ENCODE measurements at regions not wholly inside any gene's neighbourhood (a gene's known extent, or its start where the extent isn't known, plus 50 kb on each side); places are given as distances from the start of the nearest gene placed in this dataset.
"Not testable (repeated sequence)": the region's sequence is repeated elsewhere in the genome, so short reads cannot be mapped to it uniquely, and the experiment has no call there.

DNA sequence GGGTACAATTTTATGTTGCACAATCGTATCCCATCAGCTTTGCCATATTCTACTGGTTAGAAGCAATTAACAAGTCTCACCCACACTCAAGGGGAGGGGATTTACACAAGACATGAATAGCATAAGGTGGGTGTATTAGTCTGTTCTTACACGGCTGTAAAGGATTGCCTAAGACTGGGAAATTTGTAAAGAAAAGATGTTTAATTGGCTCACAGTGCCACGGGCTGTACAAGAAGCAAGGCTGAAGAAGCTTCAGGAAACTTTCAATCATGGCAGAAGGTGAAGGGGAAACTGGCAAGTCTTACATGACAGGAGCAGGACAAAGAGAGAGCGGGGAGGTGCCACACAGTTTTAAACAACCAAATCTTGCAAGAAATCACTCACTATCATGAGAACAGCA, 231.8 kb upstream of the AMIGO2 start:
- no peak for DNase-seq (ENCODE audit: low spot score in 2 of 2)

GRCh38 chr12:47311010-47311409, 231.3 kb upstream of the AMIGO2 start:
- Histone ChIP-seq H3K4me1 (no peaks in the 10 kb centered on the region), H3K27ac (no peak overlapping the region), H3K9me3 (no peaks in the 10 kb centered on the region), H3K27me3 (no peaks in the 10 kb centered on the region), H3K4me3 (no peak overlapping the region), H3K36me3 (no peaks in the 10 kb centered on the region)
- no peak for DNase-seq (ENCODE audit: low spot score in 2 of 2)
- intact Hi-C loops (cut with DNase I), result no loop called here
- TF ChIP-seq, protein P1, sequence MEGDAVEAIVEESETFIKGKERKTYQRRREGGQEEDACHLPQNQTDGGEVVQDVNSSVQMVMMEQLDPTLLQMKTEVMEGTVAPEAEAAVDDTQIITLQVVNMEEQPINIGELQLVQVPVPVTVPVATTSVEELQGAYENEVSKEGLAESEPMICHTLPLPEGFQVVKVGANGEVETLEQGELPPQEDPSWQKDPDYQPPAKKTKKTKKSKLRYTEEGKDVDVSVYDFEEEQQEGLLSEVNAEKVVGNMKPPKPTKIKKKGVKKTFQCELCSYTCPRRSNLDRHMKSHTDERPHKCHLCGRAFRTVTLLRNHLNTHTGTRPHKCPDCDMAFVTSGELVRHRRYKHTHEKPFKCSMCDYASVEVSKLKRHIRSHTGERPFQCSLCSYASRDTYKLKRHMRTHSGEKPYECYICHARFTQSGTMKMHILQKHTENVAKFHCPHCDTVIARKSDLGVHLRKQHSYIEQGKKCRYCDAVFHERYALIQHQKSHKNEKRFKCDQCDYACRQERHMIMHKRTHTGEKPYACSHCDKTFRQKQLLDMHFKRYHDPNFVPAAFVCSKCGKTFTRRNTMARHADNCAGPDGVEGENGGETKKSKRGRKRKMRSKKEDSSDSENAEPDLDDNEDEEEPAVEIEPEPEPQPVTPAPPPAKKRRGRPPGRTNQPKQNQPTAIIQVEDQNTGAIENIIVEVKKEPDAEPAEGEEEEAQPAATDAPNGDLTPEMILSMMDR (IDR thresholded peaks at IDR 0.05), result no peak

More for the DNA sequence above, 231.8 kb upstream of the AMIGO2 start:
- Histone ChIP-seq H3K4me3 (no peak overlapping the region), H3K27me3 (no peaks in the 10 kb centered on the region), H3K9me3 (no peaks in the 10 kb centered on the region), H3K4me1 (no peaks in the 10 kb centered on the region), H3K27ac (no peak overlapping the region), H3K36me3 (no peaks in the 10 kb centered on the region)
- TF ChIP-seq, protein P1 (IDR thresholded peaks at IDR 0.05), result no peak
- intact Hi-C loops (cut with DNase I), result no loop called here

DNA sequence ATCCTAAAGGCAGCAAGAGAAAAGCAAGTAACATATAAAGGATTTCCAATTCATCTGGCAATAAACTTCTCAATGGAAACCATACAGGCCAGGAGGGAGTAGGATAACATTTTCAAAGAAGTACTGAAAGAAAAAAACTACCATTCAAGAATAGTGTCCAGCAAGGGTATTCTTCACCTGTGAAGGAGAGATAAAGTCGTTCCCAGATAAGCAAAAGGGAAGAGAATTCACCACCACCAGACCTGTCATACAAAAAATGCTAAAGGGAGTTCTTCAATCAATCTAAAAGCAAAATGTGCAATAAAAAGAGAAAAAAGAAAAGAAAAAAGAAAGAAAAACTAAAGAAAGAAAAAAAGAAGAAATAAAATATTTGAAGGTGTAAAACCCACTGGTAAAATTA, 228.9 kb upstream of the AMIGO2 start:
- no peaks in the 10 kb centered on the region for H3K36me3 ChIP-seq
- H3K4me1 ChIP-seq, result no peaks in the 10 kb centered on the region
- H3K27me3 ChIP-seq, result no peaks in the 10 kb centered on the region
- intact Hi-C loops (cut with DNase I), result loop anchor here (5.0 kb wide), 1 partner anchor 276 kb away; no protein-coding TSS in a partner anchor
- DNase-seq (ENCODE audit: low spot score in 2 of 2), result no peak
- H3K9me3 ChIP-seq, result no peaks in the 10 kb centered on the region
- TF ChIP-seq, protein P1 (IDR thresholded peaks at IDR 0.05), result no peak
- no peak overlapping the region for H3K4me3 ChIP-seq
- H3K27ac ChIP-seq, result no peak overlapping the region

DNA sequence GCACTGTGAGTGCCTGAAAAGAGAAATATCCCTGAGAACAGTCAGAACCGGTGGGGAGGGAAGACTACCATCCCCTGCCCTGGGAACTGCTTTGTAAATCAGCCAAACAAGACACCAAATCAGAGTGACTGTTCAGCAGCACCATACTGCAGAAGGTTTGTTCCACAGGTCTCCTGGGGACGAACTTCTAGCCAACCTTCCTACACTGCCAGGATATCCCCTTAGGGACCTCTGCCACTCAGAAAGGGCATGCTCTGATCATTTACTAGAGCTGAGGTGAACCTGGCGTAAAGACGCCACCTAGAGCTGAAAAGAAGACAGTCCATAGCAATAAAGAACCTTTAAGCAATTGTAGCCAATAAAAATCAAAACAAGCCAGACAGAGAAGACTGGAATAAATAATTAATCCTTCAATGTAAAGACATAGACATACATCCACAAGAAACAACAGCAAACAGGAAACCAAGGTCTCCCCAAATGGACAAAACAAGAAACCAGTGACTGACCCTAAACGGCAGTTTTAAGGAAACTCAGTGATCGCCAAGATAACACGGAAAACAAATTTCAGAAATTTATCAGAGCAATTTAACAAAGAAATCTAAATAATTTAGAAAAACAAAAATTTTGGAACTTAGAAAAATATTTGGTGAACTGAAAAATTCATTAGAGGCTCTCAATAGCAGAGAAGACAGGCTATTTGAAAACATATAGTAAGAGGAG, 228.1 kb upstream of the AMIGO2 start:
- no peak for DNase-seq (ENCODE audit: low spot score in 2 of 2)
- H3K27ac ChIP-seq, result no peak overlapping the region
- H3K36me3 ChIP-seq, result no peaks in the 10 kb centered on the region
- no peak overlapping the region for H3K4me3 ChIP-seq
- TF ChIP-seq, protein P1 (IDR thresholded peaks at IDR 0.05), result peak; percentile 34 to 43 (median 38)
- no peaks in the 10 kb centered on the region for H3K9me3 ChIP-seq
- H3K27me3 ChIP-seq, result no peaks in the 10 kb centered on the region
- intact Hi-C loops (cut with DNase I), result loop anchor here (5.0 kb wide), 1 partner anchor 276 kb away; no protein-coding TSS in a partner anchor
- no peaks in the 10 kb centered on the region for H3K4me1 ChIP-seq

GRCh38 chr12:47306773-47307679, 227.3 kb upstream of the AMIGO2 start:
- not testable (repeated sequence) for H3K27me3 ChIP-seq; H3K9me3 ChIP-seq; H3K27ac ChIP-seq; H3K36me3 ChIP-seq; DNase-seq (ENCODE audit: low spot score in 2 of 2); H3K4me1 ChIP-seq
- intact Hi-C loops (cut with DNase I), result loop anchor here (5.0 kb wide), 1 partner anchor 275 kb away; no protein-coding TSS in a partner anchor
- H3K4me3 ChIP-seq, result peak overlapping the region; percentile 13 to 24

DNA sequence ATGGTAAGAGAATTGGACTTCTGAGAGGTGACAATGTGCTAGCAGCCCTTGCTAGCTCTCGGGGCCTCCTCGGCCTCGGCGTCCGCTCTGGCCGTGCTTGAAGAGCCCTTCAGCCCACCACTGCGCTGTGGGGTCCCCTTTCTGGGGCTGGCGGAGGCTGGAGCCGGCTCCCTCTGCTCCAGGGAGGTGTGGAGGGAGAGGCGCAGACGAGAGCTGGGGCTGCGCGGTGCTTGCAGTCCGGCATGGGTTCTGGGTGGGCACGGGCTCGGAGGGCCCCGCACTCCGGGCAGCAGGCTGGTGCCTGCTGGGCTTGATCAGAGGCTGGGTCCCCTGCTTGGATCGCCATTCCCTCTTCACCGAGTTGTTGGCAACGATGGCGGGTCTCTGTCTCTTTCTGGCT, 226.4 kb upstream of the AMIGO2 start:
- Histone ChIP-seq H3K27me3 (no peaks in the 10 kb centered on the region), H3K36me3 (no peaks in the 10 kb centered on the region), H3K9me3 (no peaks in the 10 kb centered on the region), H3K27ac (no peak overlapping the region), H3K4me3 (no peak overlapping the region), H3K4me1 (no peaks in the 10 kb centered on the region)
- intact Hi-C loops (cut with DNase I), result loop anchor here (5.0 kb wide), 1 partner anchor 274 kb away; no protein-coding TSS in a partner anchor
- TF ChIP-seq, protein P1 (IDR thresholded peaks at IDR 0.05), result no peak
- no peak for DNase-seq (ENCODE audit: low spot score in 2 of 2)

All from ascending aorta (tissue), 2 donors.